GM18502 (cell line): ENCODE measurements at regions not wholly inside any gene's neighbourhood (a gene's known extent, or its start where the extent isn't known, plus 50 kb on each side); places are given as distances from the start of the nearest gene placed in this dataset.

Source experiments
- ATAC-seq: cut with Tn5 transposase; IDR thresholded peaks from one replicate; pipeline ENCODE4 v1.9.1; 2021; ENCODE audit warnings: mild to moderate bottlenecking; ENCODE audit not compliant: unreplicated experiment, poor library complexity

DNA sequence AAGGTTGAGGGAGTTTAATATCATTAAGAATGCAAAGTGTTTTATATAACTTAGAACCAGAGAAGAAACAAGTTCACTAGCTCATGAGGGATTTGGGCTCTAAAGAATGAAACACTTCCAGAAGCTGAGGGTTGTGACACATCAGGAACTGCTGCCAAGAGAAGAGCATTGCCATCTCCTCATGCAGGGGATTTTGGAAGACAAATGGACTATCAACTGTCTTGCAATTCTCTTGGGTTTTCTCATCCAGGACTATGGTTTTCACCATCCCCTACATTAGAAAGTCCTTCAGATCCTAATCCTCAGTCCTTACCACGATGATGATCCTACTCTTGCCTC, 59.7 kb upstream of the KL start:
- no peak for ATAC-seq

DNA sequence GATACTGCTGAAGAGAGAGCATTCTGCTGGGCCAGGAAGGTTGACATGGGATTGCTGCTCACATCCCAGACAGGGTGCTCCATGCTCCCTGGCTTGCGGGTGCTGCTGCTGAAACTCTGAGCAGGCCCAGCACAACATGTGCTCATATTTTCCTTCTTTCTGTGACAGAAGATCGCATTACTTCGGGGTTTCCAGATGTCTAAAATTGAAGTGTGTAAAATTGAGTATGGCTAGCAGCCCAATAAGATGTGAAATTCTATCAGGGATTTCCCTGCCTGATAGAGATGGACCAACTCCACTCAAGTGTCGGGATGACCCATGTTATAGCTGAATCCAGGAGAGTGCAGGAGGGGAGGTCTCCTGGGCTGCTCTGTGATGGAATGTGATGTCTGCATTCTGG, 55.6 kb upstream of the KL start:
- no peak for ATAC-seq

DNA sequence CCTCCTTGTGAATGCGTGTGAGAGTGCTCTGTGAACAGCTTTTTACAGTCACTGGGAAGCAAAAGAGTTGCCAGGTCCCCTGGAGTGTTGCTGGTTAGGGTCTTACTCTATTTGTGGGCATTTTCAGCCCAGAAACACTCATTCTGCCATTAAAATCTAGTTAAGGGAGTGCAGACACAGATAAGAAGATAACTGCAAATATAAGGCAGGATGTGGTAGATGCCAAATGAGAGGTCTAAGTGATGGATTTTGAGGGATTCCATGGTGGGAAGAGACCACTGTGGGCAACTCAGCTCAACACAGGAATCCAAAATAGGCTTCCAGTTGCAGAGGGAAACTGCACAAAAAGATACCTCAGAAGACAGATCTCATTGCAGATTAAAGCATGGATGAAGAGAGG, 54.5 kb upstream of the KL start:
- ATAC-seq, result no peak

DNA sequence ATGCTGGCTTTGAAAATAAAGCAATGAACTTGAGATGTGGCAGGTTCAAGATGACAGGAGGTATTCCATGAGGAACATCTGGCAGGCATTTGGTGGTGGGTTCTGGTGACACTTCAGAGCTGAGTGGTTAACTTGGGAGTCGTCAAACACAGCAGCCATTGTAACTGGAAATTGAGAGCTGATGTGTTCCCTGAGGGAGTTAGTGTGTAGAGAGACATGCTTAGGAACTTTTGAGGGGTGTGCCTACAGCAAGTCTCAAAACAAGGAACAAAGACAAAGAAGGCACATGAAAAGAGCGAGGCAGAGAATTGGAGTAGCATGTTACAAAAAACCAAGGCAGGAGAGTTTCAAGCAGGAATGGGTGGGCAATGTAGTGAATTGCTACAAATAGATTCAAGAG, 53.9 kb upstream of the KL start:
- no peak for ATAC-seq

DNA sequence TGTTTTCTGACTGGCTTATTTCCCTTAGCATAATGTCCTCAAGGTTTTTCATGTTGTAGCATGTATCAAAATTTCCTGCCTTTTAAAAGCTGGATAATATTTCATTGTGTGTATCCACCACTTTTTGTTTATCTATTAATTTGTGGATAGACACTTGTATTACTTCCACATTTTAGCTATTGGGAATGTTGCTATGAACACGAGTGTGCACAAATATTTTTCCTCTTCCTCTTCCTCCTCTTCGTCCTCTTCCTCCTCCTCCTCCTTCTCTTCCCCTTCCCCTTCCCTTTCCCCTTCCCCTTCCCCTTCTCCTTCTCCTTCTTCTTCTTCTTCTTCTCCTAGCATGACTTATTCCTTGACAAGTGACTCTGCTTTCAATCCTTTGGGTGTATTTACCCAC, 51.2 kb upstream of the KL start:
- ATAC-seq, result no peak
